ENCODE measurements at regions not wholly inside any gene's neighbourhood (a gene's known extent, or its start where the extent isn't known, plus 50 kb on each side); places are given as distances from the start of the nearest gene placed in this dataset.

- intact Hi-C loops (cut with DNase I), result no loop called here
- DNase-seq, result no peak
- no peak for TF ChIP-seq CTCF (IDR thresholded peaks at IDR 0.05)
- no peak for TF ChIP-seq POLR2A (IDR thresholded peaks at IDR 0.05)
- Histone ChIP-seq H3K9me3 (replicated peaks in 1 of 3) (no peaks in the 10 kb centered on the region), H3K27me3 (no peaks in the 10 kb centered on the region), H3K36me3 (replicated peaks in 1 of 2) (no peaks in the 10 kb centered on the region), H3K27ac (no peak overlapping the region), H3K4me1 (replicated peaks in 1 of 2) (no peaks in the 10 kb centered on the region), H3K4me3 (no peak overlapping the region)
- 71 to 94% (median 78%) methylated on average over 2 of the region's 2 CpGs for WGBS, 4 donors
Measured at GRCh38 chr4:83662204-83662603, 126.3 kb downstream of the GPAT3 start.

- Histone ChIP-seq H3K27ac (no peak overlapping the region), H3K9me3 (replicated peaks in 1 of 3) (no peaks in the 10 kb centered on the region), H3K36me3 (replicated peaks in 1 of 2) (no peaks in the 10 kb centered on the region), H3K4me3 (no peak overlapping the region), H3K4me1 (replicated peaks in 1 of 2) (no peaks in the 10 kb centered on the region), H3K27me3 (no peaks in the 10 kb centered on the region)
- intact Hi-C loops (cut with DNase I), result no loop called here
- 63 to 79% (median 69%) methylated on average over 2 of the region's 2 CpGs for WGBS, 4 donors
- DNase-seq, result no peak
- TF ChIP-seq CTCF (IDR thresholded peaks at IDR 0.05) (no peak), POLR2A (IDR thresholded peaks at IDR 0.05) (no peak)
Measured at GRCh38 chr4:83661359-83661758, 125.5 kb downstream of the GPAT3 start.

- H3K4me3 ChIP-seq, result no peak overlapping the region
- TF ChIP-seq POLR2A (IDR thresholded peaks at IDR 0.05) (no peak), CTCF (IDR thresholded peaks at IDR 0.05) (no peak)
- WGBS, 4 donors, result 45 to 57% (median 52%) methylated on average over 2 of the region's 2 CpGs
- DNase-seq, result no peak
- no peaks in the 10 kb centered on the region for H3K4me1 ChIP-seq (replicated peaks in 1 of 2)
- no peaks in the 10 kb centered on the region for H3K9me3 ChIP-seq (replicated peaks in 1 of 3)
- intact Hi-C loops (cut with DNase I), result no loop called here
- no peaks in the 10 kb centered on the region for H3K27me3 ChIP-seq
- H3K36me3 ChIP-seq (replicated peaks in 1 of 2), result no peaks in the 10 kb centered on the region
- H3K27ac ChIP-seq, result no peak overlapping the region
Measured at GRCh38 chr4:83660578-83660977, 124.7 kb downstream of the GPAT3 start.

GRCh38 chr4:83658806-83659205, 122.9 kb downstream of the GPAT3 start:
- H3K27me3 ChIP-seq, result no peaks in the 10 kb centered on the region
- H3K27ac ChIP-seq, result no peak overlapping the region
- no peaks in the 10 kb centered on the region for H3K9me3 ChIP-seq (replicated peaks in 1 of 3)
- intact Hi-C loops (cut with DNase I), result no loop called here
- H3K36me3 ChIP-seq (replicated peaks in 1 of 2), result no peaks in the 10 kb centered on the region
- TF ChIP-seq CTCF (IDR thresholded peaks at IDR 0.05), result no peak
- no peaks in the 10 kb centered on the region for H3K4me1 ChIP-seq (replicated peaks in 1 of 2)
- no peak for DNase-seq
- H3K4me3 ChIP-seq, result no peak overlapping the region
- WGBS, 4 donors, result 41 to 60% (median 55%) methylated on average over 6 to 7 of the region's 7 CpGs
